22Rv1 (cell line): ENCODE measurements at regions not wholly inside any gene's neighbourhood (a gene's known extent, or its start where the extent isn't known, plus 50 kb on each side); places are given as distances from the start of the nearest gene placed in this dataset.

Source experiments
- H3K27ac ChIP-seq: fragments of 450-650 bp; 2 replicates; pipeline ENCODE4 v1.5.1; 2017
- ZFX ChIP-seq: fragments of 450-650 bp; IDR thresholded peaks from 2 replicates; pipeline ENCODE4 v1.6.1; 2017; ENCODE audit warnings: antibody characterized with exemption, borderline replicate concordance
- TF ChIP-seq, protein P1 (sequence below): fragments of 450-650 bp; IDR thresholded peaks from 2 replicates; pipeline ENCODE4 v1.5.1; 2017; ENCODE audit warnings: mild to moderate bottlenecking

DNA sequence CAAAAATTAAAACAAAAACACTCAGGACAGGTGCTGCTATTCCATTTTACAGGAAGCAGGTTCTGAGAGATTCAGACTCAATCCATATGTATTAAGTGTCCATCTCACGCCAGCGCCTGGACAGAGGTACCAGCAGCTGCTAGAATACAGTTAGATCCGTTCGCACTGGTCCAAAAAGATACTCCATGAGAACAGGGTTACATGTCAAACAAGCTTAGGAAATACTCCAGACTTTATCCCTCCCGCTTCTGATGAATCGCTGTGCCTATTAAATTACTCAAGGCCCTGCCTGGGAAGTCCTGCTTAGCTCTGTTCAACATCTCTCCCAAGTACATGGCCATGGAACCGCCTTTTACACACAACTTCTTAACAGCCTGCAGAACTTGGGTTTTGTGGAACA, 50.2 kb upstream of the SLC35C1 start:
- no peak for TF ChIP-seq ZFX
- TF ChIP-seq, protein P1, sequence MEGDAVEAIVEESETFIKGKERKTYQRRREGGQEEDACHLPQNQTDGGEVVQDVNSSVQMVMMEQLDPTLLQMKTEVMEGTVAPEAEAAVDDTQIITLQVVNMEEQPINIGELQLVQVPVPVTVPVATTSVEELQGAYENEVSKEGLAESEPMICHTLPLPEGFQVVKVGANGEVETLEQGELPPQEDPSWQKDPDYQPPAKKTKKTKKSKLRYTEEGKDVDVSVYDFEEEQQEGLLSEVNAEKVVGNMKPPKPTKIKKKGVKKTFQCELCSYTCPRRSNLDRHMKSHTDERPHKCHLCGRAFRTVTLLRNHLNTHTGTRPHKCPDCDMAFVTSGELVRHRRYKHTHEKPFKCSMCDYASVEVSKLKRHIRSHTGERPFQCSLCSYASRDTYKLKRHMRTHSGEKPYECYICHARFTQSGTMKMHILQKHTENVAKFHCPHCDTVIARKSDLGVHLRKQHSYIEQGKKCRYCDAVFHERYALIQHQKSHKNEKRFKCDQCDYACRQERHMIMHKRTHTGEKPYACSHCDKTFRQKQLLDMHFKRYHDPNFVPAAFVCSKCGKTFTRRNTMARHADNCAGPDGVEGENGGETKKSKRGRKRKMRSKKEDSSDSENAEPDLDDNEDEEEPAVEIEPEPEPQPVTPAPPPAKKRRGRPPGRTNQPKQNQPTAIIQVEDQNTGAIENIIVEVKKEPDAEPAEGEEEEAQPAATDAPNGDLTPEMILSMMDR: no peak
- H3K27ac ChIP-seq: no peak overlapping the region

DNA sequence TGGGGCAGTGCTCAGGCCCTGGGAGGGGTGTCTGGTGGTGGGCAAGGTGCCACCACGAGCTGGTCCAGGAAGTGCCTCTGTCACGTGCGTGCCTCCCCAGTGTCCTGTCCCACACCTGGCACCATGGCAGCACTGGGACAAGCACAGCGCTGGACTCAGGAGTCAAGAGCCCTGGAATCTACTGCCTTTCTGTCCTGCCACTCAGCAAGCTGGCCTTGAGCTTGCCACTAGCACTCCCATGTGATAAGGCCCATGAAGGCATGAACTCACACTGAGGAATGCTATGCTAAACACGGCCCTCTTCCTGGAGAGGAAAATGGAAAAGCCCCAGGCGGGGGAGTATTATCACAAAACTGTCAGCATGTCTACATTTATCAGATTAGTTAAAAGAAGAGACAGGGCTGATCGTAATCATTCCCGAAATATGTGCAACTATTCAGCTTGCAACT, 50.7 kb upstream of the SLC35C1 start:
- H3K27ac ChIP-seq: no peak overlapping the region

DNA sequence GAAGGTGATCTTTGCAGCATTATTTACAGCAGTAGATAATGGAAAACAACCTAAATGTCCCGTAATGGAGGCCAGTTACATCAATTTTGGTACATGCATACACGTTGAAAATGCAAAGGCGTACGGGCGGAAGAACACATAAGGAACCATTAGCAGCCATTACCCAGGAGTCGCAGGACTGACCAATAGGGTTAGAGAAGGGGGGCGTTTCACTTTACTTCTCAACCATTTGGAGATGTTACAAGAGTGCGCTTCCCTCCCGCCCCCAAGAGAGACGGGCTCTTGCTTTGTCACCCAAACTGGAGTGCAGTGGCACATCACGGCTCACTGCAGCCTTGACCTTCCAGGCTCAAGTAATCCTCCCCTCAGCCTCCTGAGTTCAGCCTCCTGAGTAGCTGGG, 52.8 kb upstream of the SLC35C1 start:
- TF ChIP-seq ZFX: no peak
- TF ChIP-seq, protein P1: no peak
- no peak overlapping the region for H3K27ac ChIP-seq

More for the DNA sequence above, 50.7 kb upstream of the SLC35C1 start:
- TF ChIP-seq, protein P1: no peak
- no peak for TF ChIP-seq ZFX

DNA sequence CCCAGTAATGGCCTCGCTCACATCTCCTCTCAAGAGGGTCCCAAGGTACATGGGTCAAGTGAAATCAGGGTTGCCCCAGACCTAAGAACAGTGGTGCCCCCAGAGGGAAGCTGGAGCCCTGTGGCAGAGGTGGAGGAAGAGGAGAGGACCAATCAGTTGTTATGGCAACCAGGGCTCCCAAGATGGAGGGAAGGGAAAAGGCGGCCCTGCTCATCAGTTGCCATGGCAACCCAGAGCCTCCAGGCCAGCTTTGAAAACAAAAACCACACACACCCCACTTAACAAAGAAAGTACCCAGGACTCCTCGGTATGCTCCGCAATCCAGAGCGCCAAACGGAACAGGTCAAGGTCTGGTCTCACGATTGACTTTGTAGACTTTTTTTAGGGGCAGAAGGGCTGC, 53.5 kb upstream of the SLC35C1 start:
- no peak for TF ChIP-seq ZFX
- TF ChIP-seq, protein P1: no peak
- H3K27ac ChIP-seq: no peak overlapping the region

DNA sequence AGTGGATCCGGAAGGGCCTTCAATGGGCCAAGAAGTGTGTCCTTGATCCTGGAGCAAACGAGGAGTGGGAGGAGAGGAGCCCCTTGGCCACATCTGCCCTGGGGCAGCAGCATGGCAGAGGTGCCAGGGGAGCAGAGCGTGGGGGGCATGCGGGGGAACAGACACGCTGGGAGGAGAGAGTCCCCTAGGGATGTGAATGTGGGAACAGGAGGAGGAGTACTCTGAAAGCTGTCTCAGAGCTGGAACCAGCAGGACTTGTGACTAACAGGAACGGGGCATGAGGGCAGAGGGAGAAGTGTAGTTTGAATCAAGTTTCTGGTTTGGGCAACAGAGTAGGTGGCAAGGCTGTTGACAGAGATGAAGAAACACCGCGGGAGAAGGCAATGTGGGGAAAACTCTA, 54.5 kb upstream of the SLC35C1 start:
- TF ChIP-seq, protein P1: no peak
- no peak for TF ChIP-seq ZFX
- no peak overlapping the region for H3K27ac ChIP-seq

DNA sequence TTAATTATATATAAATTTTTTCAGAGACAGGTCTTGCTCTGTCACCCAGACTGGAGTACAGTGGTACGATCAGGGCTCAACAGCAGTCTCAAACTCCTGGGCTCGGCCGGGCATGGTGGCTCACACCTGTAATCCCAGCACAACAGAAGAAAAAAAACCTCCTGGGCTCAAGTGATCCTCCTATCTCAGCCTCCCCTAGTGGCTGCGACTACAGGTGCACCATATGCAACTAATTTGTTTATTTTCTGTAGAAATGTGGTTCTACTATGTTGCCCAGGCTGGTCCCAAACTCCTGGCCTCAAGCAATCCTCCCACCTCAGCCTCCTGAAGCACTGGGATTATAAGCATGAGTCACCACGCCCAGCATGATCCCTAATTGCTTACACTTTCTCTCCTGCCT, 56.1 kb upstream of the SLC35C1 start:
- H3K27ac ChIP-seq: no peak overlapping the region
- no peak for TF ChIP-seq ZFX
- TF ChIP-seq, protein P1: no peak

DNA sequence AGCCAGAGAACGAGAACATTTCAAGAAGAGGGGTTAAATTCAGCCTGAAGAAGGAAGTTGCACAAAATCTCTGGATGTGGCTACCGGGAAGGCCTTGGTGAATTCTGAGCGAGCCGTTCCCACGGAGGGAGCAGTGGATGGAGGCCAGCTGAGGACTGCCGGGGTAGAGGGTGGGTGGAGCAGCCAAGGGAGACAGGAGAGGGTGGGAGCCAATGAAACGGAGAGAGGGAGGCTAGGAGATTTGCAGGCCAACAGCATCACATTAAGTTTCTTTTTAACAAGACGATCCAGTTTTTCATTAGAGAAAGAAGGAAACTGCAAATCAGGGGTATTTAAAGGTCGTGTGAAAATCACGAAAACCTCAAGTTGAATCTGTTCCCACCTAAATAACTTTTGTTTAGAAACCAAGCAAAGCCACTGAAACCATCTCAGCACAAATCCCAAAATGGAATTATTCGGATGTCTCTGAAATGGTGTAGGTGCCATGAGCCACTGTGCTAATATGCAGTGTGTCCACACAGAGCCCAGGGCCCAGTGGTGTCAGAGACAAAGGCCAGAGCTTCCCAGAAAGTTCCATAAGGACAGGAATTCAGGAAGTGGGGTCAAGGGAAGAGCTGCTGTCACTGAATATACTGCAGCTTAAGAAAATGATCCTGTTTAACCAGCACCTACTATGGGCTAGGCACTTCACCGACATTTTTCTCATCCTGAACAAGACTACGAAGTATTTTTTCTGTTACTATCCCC, 59.7 kb upstream of the SLC35C1 start:
- TF ChIP-seq ZFX: no peak
- TF ChIP-seq, protein P1: no peak
- no peak overlapping the region for H3K27ac ChIP-seq
